Esophagus squamous epithelium (tissue), 5 donors: ENCODE measurements at regions not wholly inside any gene's neighbourhood (a gene's known extent, or its start where the extent isn't known, plus 50 kb on each side); places are given as distances from the start of the nearest gene placed in this dataset.

Experiments
- DNase-seq: peaks from one replicate; lab custom pipeline; 2025; lab: John Stamatoyannopoulos, UW
- H3K27ac ChIP-seq, 4 donors: fragments of 200-600 bp; sonication (generic); one replicate each; pipeline ENCODE4 v1.5.1; 2016 to 2019; ENCODE audit warnings: mild to moderate bottlenecking in 1 of 4
- H3K27me3 ChIP-seq, 4 donors: fragments of 200-600 bp; sonication (generic); 1 replicate in 3 of 4; 2 replicates in 1 of 4; pipeline versions ENCODE4 v1.5.1 to v1.6.0; 2017 to 2021; ENCODE audit warnings: antibody characterized with exemption in 1 of 4
- H3K36me3 ChIP-seq, 3 donors: fragments of 200-600 bp; sonication (generic); one replicate each; pipeline ENCODE4 v1.5.1; 2016 to 2019
- H3K4me1 ChIP-seq, 3 donors: fragments of 200-600 bp; sonication (generic); one replicate each; pipeline ENCODE4 v1.5.1; 2017 to 2019
- H3K4me3 ChIP-seq, 4 donors: fragments of 200-600 bp; sonication (generic); 1 replicate in 3 of 4; 2 replicates in 1 of 4; pipeline ENCODE4 v1.5.1; 2016 to 2019; ENCODE audit warnings: mild to moderate bottlenecking in 2 of 4, moderate library complexity in 1 of 4
- H3K9me3 ChIP-seq, 3 donors: fragments of 200-600 bp; sonication (generic); one replicate each; pipeline ENCODE4 v1.5.1; 2016 to 2019
- CTCF ChIP-seq, 6 experiments: fragments of 450-650 bp in 4 of 6; fragments of 200-600 bp in 2 of 6; sonication (generic) in 2 of 6; IDR thresholded peaks; one replicate each; pipeline ENCODE4 v1.5.1; 2016 to 2019; ENCODE audit warnings: antibody characterized with exemption in 6 of 6, mild to moderate bottlenecking in 4 of 6, moderate library complexity in 4 of 6
- POLR2A ChIP-seq, 4 donors: fragments of 450-650 bp; IDR thresholded peaks; one replicate each; pipeline ENCODE4 v1.6.1; 2017; ENCODE audit warnings: antibody characterized with exemption in 4 of 4, mild to moderate bottlenecking in 4 of 4, moderate library complexity in 3 of 4
- WGBS, 2 donors: methylation state at CpG; one replicate each; pipeline ENCODE4 v1.1.5; 2018; 5-methylcytosine and 5-hydroxymethylcytosine counted together
- intact Hi-C: fragments of 100-400 bp; cut with DNase I; formaldehyde crosslinking; loops from one replicate; pipeline ENCODE4 v1.15.0; 2022
- donor health status: DM: yes; HTN: yes; CAD: no.

GRCh38 chr16:65422934-65423333 is 301.1 kb upstream of the CDH11 start:
- Histone ChIP-seq H3K4me3 (no peak overlapping the region), H3K27me3 (no peaks in the 10 kb centered on the region), H3K4me1 (no peaks in the 10 kb centered on the region), H3K36me3 (no peaks in the 10 kb centered on the region), H3K9me3 (no peaks in the 10 kb centered on the region), H3K27ac (no peak overlapping the region)
- 88 to 90% methylated on average over 4 of the region's 4 CpGs for WGBS, 2 donors
- DNase-seq = no peak
- TF ChIP-seq POLR2A (IDR thresholded peaks at IDR 0.05) = no peak
- no peak for TF ChIP-seq CTCF (IDR thresholded peaks at IDR 0.05)
- intact Hi-C loops = no loop called here

- H3K4me3 ChIP-seq = no peak overlapping the region
- H3K9me3 ChIP-seq = no peaks in the 10 kb centered on the region
- TF ChIP-seq CTCF (IDR thresholded peaks at IDR 0.05) = no peak
- no peak for TF ChIP-seq POLR2A (IDR thresholded peaks at IDR 0.05)
- DNase-seq = no peak
- intact Hi-C loops = no loop called here
- no peaks in the 10 kb centered on the region for H3K36me3 ChIP-seq
- no peak overlapping the region for H3K27ac ChIP-seq
- 86 to 87% methylated on average over 2 of the region's 2 CpGs for WGBS, 2 donors
- no peaks in the 10 kb centered on the region for H3K4me1 ChIP-seq
- H3K27me3 ChIP-seq = no peaks in the 10 kb centered on the region
Measured at GRCh38 chr16:65421596-65421995, 299.7 kb upstream of the CDH11 start.

- 81 to 83% methylated on average over 6 of the region's 6 CpGs for WGBS, 2 donors
- no peak overlapping the region for H3K27ac ChIP-seq
- no peaks in the 10 kb centered on the region for H3K4me1 ChIP-seq
- no peak for DNase-seq
- no peaks in the 10 kb centered on the region for H3K9me3 ChIP-seq
- no peak overlapping the region for H3K4me3 ChIP-seq
- H3K36me3 ChIP-seq = no peaks in the 10 kb centered on the region
- intact Hi-C loops = no loop called here
- TF ChIP-seq CTCF (IDR thresholded peaks at IDR 0.05) (no peak), POLR2A (IDR thresholded peaks at IDR 0.05) (no peak)
- H3K27me3 ChIP-seq = no peaks in the 10 kb centered on the region
Measured at GRCh38 chr16:65418435-65418834, 296.6 kb upstream of the CDH11 start.

- no peaks in the 10 kb centered on the region for H3K27me3 ChIP-seq
- H3K4me3 ChIP-seq = no peak overlapping the region
- no peaks in the 10 kb centered on the region for H3K4me1 ChIP-seq
- no peaks in the 10 kb centered on the region for H3K9me3 ChIP-seq
- 74 to 85% methylated on average over 3 of the region's 3 CpGs for WGBS, 2 donors
- DNase-seq = no peak
- TF ChIP-seq CTCF (IDR thresholded peaks at IDR 0.05) (no peak), POLR2A (IDR thresholded peaks at IDR 0.05) (no peak)
- H3K36me3 ChIP-seq = no peaks in the 10 kb centered on the region
- intact Hi-C loops = no loop called here
- no peak overlapping the region for H3K27ac ChIP-seq
Measured at GRCh38 chr16:65415460-65415859, 293.6 kb upstream of the CDH11 start.

DNA sequence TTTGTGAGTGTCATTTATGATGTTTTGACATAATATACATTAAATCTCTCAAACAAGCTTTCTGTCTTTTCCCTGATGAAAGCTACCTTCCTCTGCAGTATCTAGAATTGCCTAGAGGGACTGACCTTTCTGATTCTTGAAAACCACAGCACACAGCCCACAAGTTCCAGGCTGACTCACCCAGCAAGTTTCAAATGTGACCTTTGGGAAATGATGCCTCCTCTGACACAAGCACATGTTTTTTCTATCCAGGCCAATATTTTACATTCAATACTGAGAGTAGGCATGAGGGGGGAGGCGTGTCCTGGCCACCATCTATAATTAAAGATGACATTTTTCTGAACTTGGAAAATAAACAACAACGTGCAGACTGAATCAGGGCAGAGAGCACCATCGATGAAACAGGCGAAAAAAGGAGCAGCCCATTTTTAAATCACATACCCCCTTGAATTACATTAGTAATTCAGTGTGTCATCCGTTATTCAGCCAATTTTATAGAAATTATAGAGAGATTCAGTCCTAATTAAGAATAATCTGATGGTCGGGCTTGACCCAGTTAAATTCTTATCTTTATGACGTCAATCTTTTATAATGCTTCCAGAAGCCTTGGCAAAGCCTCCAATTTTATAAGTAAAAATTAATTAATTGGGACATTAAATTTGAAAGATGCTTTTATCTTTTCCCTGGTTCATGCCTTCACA is 292.6 kb upstream of the CDH11 start:
- H3K9me3 ChIP-seq = no peaks in the 10 kb centered on the region
- no peaks in the 10 kb centered on the region for H3K4me1 ChIP-seq
- intact Hi-C loops = no loop called here
- DNase-seq = no peak
- TF ChIP-seq POLR2A (IDR thresholded peaks at IDR 0.05) (no peak), CTCF (IDR thresholded peaks at IDR 0.05) (no peak)
- H3K4me3 ChIP-seq = no peak overlapping the region
- WGBS, 2 donors = 75 to 81% methylated on average over 7 of the region's 7 CpGs
- no peak overlapping the region for H3K27ac ChIP-seq
- no peaks in the 10 kb centered on the region for H3K27me3 ChIP-seq
- H3K36me3 ChIP-seq = no peaks in the 10 kb centered on the region
